ENCODE measurements at regions not wholly inside any gene's neighbourhood (a gene's known extent, or its start where the extent isn't known, plus 50 kb on each side); places are given as distances from the start of the nearest gene placed in this dataset.

DNA sequence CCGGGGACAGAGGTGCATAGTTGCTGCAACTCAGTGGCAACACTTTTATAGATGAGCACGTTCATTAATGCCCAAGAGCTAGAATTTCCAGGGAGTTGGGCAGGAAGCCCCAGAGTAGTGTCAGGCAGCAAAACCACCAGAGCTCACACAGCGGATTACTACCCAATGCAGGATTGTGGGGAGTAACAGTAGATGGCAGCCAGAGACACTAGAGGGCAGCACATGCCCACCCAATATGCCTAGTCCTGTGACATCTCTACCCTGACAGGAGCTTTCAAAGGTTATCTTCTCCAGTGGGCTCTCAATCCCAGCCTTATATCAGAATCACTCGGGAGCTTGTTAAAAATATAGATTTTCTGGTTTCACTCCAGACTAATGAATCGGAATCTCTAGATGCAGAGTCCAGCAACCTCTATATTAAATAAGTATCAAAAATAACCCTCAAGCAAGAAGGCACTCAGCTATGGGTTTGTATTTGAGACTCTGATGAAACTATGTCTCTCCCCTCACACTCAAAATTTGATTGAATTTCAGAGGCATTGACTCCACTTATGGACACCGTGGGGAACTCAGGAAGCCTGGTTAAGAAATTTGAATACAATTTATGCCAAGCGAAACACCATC, 58.4 kb upstream of the PHF24 start:
- TF ChIP-seq, protein P1, sequence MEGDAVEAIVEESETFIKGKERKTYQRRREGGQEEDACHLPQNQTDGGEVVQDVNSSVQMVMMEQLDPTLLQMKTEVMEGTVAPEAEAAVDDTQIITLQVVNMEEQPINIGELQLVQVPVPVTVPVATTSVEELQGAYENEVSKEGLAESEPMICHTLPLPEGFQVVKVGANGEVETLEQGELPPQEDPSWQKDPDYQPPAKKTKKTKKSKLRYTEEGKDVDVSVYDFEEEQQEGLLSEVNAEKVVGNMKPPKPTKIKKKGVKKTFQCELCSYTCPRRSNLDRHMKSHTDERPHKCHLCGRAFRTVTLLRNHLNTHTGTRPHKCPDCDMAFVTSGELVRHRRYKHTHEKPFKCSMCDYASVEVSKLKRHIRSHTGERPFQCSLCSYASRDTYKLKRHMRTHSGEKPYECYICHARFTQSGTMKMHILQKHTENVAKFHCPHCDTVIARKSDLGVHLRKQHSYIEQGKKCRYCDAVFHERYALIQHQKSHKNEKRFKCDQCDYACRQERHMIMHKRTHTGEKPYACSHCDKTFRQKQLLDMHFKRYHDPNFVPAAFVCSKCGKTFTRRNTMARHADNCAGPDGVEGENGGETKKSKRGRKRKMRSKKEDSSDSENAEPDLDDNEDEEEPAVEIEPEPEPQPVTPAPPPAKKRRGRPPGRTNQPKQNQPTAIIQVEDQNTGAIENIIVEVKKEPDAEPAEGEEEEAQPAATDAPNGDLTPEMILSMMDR (optimal IDR thresholded peaks at IDR 0.05 in 1 of 3, IDR thresholded peaks at IDR 0.05 in 1 of 3, conservative IDR thresholded peaks at IDR 0.05 in 1 of 3; ENCODE audit: extremely low read depth in 1 of 3, insufficient read depth in 2 of 3, low read length in 3 of 3): peak; percentile 82 to 97 (median 86)
- TF ChIP-seq EZH2 (IDR thresholded peaks at IDR 0.05; ENCODE audit: low read length): no peak
